ENCODE measurements at regions not wholly inside any gene's neighbourhood (a gene's known extent, or its start where the extent isn't known, plus 50 kb on each side); places are given as distances from the start of the nearest gene placed in this dataset.
"Not testable (repeated sequence)": the region's sequence is repeated elsewhere in the genome, so short reads cannot be mapped to it uniquely, and the experiment has no call there.

GRCh38 chr16:77043076-77043475 lies 147.9 kb upstream of the MON1B start:
- H3K9ac ChIP-seq (ENCODE audit: low read depth, low read length): no peak overlapping the region
- no peaks in the 10 kb centered on the region for H3K4me1 ChIP-seq (ENCODE audit: insufficient read depth, low read length)
- H3K9me3 ChIP-seq (ENCODE audit: insufficient read depth, low read depth, low read length): no peaks in the 10 kb centered on the region
- 89% methylated on average over 1 of the region's 1 CpG for WGBS
- H3K4me3 ChIP-seq (ENCODE audit: low read length): no peak overlapping the region
- H3K27me3 ChIP-seq (ENCODE audit: insufficient read depth, low read length): no peaks in the 10 kb centered on the region; the same call in 1 of the 2 replicates
- no peaks in the 10 kb centered on the region for H3K36me3 ChIP-seq (ENCODE audit: insufficient read depth, low read length)
- H3K27ac ChIP-seq (ENCODE audit: low read depth, low read length): no peak overlapping the region

- Histone ChIP-seq H3K27me3 (ENCODE audit: insufficient read depth, low read length) (no peaks in the 10 kb centered on the region; the same call in 1 of the 2 replicates), H3K9ac (ENCODE audit: low read depth, low read length) (no peak overlapping the region), H3K4me1 (ENCODE audit: insufficient read depth, low read length) (no peaks in the 10 kb centered on the region), H3K36me3 (ENCODE audit: insufficient read depth, low read length) (no peaks in the 10 kb centered on the region), H3K27ac (ENCODE audit: low read depth, low read length) (no peak overlapping the region), H3K9me3 (ENCODE audit: insufficient read depth, low read depth, low read length) (no peaks in the 10 kb centered on the region), H3K4me3 (ENCODE audit: low read length) (no peak overlapping the region)
- 91% methylated on average over 2 of the region's 4 CpGs for WGBS
Measured at GRCh38 chr16:77046206-77046605, 144.8 kb upstream of the MON1B start.

GRCh38 chr16:77048085-77048484 lies 142.9 kb upstream of the MON1B start:
- Histone ChIP-seq H3K36me3 (ENCODE audit: insufficient read depth, low read length) (no peaks in the 10 kb centered on the region), H3K9me3 (ENCODE audit: insufficient read depth, low read depth, low read length) (no peaks in the 10 kb centered on the region), H3K27ac (ENCODE audit: low read depth, low read length) (no peak overlapping the region), H3K9ac (ENCODE audit: low read depth, low read length) (no peak overlapping the region), H3K27me3 (ENCODE audit: insufficient read depth, low read length) (no peaks in the 10 kb centered on the region; the same call in 1 of the 2 replicates), H3K4me1 (ENCODE audit: insufficient read depth, low read length) (no peaks in the 10 kb centered on the region), H3K4me3 (ENCODE audit: low read length) (no peak overlapping the region)

- no peaks in the 10 kb centered on the region for H3K4me1 ChIP-seq (ENCODE audit: insufficient read depth, low read length)
- no peak overlapping the region for H3K27ac ChIP-seq (ENCODE audit: low read depth, low read length)
- H3K36me3 ChIP-seq (ENCODE audit: insufficient read depth, low read length): no peaks in the 10 kb centered on the region
- H3K27me3 ChIP-seq (ENCODE audit: insufficient read depth, low read length): no peaks in the 10 kb centered on the region; the same call in 1 of the 2 replicates
- no peak overlapping the region for H3K4me3 ChIP-seq (ENCODE audit: low read length)
- WGBS: 95% methylated on average over 4 of the region's 4 CpGs
- no peaks in the 10 kb centered on the region for H3K9me3 ChIP-seq (ENCODE audit: insufficient read depth, low read depth, low read length)
- H3K9ac ChIP-seq (ENCODE audit: low read depth, low read length): no peak overlapping the region
Measured at GRCh38 chr16:77049577-77049976, 141.4 kb upstream of the MON1B start.

GRCh38 chr16:77056597-77056996 lies 134.4 kb upstream of the MON1B start:
- not testable (repeated sequence) for H3K4me1 ChIP-seq (ENCODE audit: insufficient read depth, low read length); H3K4me3 ChIP-seq (ENCODE audit: low read length); H3K36me3 ChIP-seq (ENCODE audit: insufficient read depth, low read length); H3K9me3 ChIP-seq (ENCODE audit: insufficient read depth, low read depth, low read length); H3K9ac ChIP-seq (ENCODE audit: low read depth, low read length); H3K27me3 ChIP-seq (ENCODE audit: insufficient read depth, low read length); H3K27ac ChIP-seq (ENCODE audit: low read depth, low read length)

GRCh38 chr16:77057161-77057774 lies 133.7 kb upstream of the MON1B start:
- 79% methylated on average over 7 of the region's 7 CpGs for WGBS
- H3K9me3 ChIP-seq (ENCODE audit: insufficient read depth, low read depth, low read length): no peaks in the 10 kb centered on the region
- no peak overlapping the region for H3K27ac ChIP-seq (ENCODE audit: low read depth, low read length)
- H3K9ac ChIP-seq (ENCODE audit: low read depth, low read length): no peak overlapping the region
- no peaks in the 10 kb centered on the region for H3K4me1 ChIP-seq (ENCODE audit: insufficient read depth, low read length)
- H3K36me3 ChIP-seq (ENCODE audit: insufficient read depth, low read length): no peaks in the 10 kb centered on the region
- no peaks in the 10 kb centered on the region for H3K27me3 ChIP-seq (ENCODE audit: insufficient read depth, low read length)
- H3K4me3 ChIP-seq (ENCODE audit: low read length): no peak overlapping the region

DNA sequence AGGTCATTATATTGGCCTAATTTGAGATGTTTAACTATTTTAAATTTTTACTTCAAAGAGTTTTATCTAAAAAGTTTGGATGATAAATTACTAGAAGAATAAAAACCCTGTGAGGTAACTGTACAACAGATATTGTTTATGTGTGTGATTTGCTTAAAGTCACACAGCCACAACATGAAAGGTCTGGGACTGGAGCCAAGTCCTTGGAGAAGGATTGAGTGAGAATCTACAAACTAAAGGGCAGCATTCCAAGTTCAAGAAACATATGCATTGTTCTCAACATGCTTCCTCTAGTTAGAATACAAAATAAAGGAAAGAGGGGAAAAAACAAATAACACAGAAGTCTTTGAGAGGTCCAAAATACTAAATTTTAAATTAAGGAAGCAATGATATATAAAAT lies 131.5 kb upstream of the MON1B start:
- H3K36me3 ChIP-seq (ENCODE audit: insufficient read depth, low read length): no peaks in the 10 kb centered on the region
- H3K27me3 ChIP-seq (ENCODE audit: insufficient read depth, low read length): no peaks in the 10 kb centered on the region
- no peak overlapping the region for H3K27ac ChIP-seq (ENCODE audit: low read depth, low read length)
- no peak overlapping the region for H3K9ac ChIP-seq (ENCODE audit: low read depth, low read length)
- H3K4me3 ChIP-seq (ENCODE audit: low read length): no peak overlapping the region
- peaks cover 14% of the 10 kb centered on the region for H3K4me1 ChIP-seq (ENCODE audit: insufficient read depth, low read length)
- no peaks in the 10 kb centered on the region for H3K9me3 ChIP-seq (ENCODE audit: insufficient read depth, low read depth, low read length)

DNA sequence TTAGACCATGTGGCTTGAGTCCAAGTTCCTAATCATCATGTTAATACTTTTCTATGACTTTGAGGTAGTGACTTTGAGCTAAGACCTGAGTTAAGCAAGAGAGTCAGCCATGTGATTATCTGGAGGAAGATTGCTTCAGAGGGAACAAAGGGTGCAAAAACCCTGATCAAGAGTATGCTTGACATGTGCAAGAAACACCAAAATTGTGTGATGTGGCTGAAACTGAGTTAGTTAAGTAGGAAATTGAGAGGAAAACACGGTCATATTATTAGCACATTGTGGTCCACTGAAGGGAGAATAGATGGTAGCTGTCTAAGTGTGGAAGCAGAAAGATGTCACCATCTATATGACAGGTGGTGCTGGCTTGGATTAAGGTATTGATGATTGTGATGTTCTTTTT lies 130.4 kb upstream of the MON1B start:
- Histone ChIP-seq H3K9me3 (ENCODE audit: insufficient read depth, low read depth, low read length) (no peaks in the 10 kb centered on the region), H3K27ac (ENCODE audit: low read depth, low read length) (no peak overlapping the region), H3K9ac (ENCODE audit: low read depth, low read length) (no peak overlapping the region), H3K4me1 (ENCODE audit: insufficient read depth, low read length) (peaks cover 14% of the 10 kb centered on the region), H3K4me3 (ENCODE audit: low read length) (no peak overlapping the region), H3K27me3 (ENCODE audit: insufficient read depth, low read length) (no peaks in the 10 kb centered on the region), H3K36me3 (ENCODE audit: insufficient read depth, low read length) (no peaks in the 10 kb centered on the region)
- WGBS: 95% methylated on average over 1 of the region's 1 CpG

DNA sequence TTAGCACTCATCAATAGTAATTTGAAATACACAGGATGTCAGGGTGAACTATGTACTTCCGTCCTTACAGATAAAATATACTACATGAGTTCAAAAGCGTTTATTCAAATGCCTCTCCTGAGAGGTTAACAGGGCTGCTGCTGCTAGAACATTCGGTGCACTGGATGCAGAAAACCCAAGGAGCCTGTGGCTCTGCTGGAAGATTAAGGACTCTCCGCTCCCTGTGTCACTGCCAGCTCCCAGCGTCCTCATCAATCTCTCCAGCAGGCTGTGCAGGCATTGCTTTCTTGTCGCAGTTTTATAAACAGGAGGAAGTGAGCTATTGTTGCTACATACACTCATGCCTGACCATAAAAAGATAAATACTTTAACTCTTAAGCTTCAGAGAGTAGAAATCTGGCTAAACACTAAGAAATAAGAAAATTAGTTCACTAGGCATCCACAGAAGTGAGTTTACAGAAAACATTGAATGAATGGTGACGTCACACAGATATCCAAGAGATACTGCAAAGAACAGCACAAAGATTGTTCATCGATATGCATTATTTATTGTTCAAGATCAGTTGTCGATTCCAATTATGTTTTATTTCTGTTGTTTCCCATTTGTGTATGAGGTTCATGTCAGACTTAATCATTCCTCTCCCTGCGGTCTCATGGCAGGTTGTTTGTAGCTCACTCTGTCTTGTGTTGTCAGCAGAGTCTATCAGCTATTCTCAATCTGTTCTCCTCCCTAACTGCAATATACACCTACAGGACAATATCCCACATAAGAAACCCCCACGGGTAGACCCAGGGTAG lies 127.9 kb upstream of the MON1B start:
- Histone ChIP-seq H3K27ac (ENCODE audit: low read depth, low read length) (no peak overlapping the region), H3K36me3 (ENCODE audit: insufficient read depth, low read length) (no peaks in the 10 kb centered on the region), H3K9ac (ENCODE audit: low read depth, low read length) (no peak overlapping the region), H3K27me3 (ENCODE audit: insufficient read depth, low read length) (no peaks in the 10 kb centered on the region), H3K4me1 (ENCODE audit: insufficient read depth, low read length) (peaks cover 14% of the 10 kb centered on the region), H3K4me3 (ENCODE audit: low read length) (no peak overlapping the region), H3K9me3 (ENCODE audit: insufficient read depth, low read depth, low read length) (no peaks in the 10 kb centered on the region)
- WGBS: 87% methylated on average over 11 of the region's 11 CpGs

- no peak overlapping the region for H3K9ac ChIP-seq (ENCODE audit: low read depth, low read length)
- peaks cover 14% of the 10 kb centered on the region for H3K4me1 ChIP-seq (ENCODE audit: insufficient read depth, low read length)
- H3K27me3 ChIP-seq (ENCODE audit: insufficient read depth, low read length): no peaks in the 10 kb centered on the region
- no peaks in the 10 kb centered on the region for H3K9me3 ChIP-seq (ENCODE audit: insufficient read depth, low read depth, low read length)
- no peaks in the 10 kb centered on the region for H3K36me3 ChIP-seq (ENCODE audit: insufficient read depth, low read length)
- H3K4me3 ChIP-seq (ENCODE audit: low read length): no peak overlapping the region
- H3K27ac ChIP-seq (ENCODE audit: low read depth, low read length): no peak overlapping the region
- 33% methylated on average over 1 of the region's 1 CpG for WGBS
Measured at GRCh38 chr16:77063676-77064016, 127.3 kb upstream of the MON1B start.

GRCh38 chr16:77064037-77064436 lies 127.0 kb upstream of the MON1B start:
- no peak overlapping the region for H3K27ac ChIP-seq (ENCODE audit: low read depth, low read length)
- H3K36me3 ChIP-seq (ENCODE audit: insufficient read depth, low read length): no peaks in the 10 kb centered on the region
- H3K27me3 ChIP-seq (ENCODE audit: insufficient read depth, low read length): no peaks in the 10 kb centered on the region
- no peak overlapping the region for H3K9ac ChIP-seq (ENCODE audit: low read depth, low read length)
- no peaks in the 10 kb centered on the region for H3K9me3 ChIP-seq (ENCODE audit: insufficient read depth, low read depth, low read length)
- H3K4me1 ChIP-seq (ENCODE audit: insufficient read depth, low read length): peaks cover 14% of the 10 kb centered on the region
- WGBS: 56% methylated on average over 7 of the region's 7 CpGs
- H3K4me3 ChIP-seq (ENCODE audit: low read length): no peak overlapping the region
